SH-SY5Y (cell line): ENCODE measurements at regions not wholly inside any gene's neighbourhood (a gene's known extent, or its start where the extent isn't known, plus 50 kb on each side); places are given as distances from the start of the nearest gene placed in this dataset.

Experiments
- GATA2 ChIP-seq: IDR thresholded peaks from 2 replicates; pipeline ENCODE4 v1.6.1; 2011; ENCODE audit warnings: mild to moderate bottlenecking, low read depth, low read length
- GATA3 ChIP-seq: IDR thresholded peaks from 2 replicates; pipeline ENCODE4 v1.6.1; 2011; ENCODE audit warnings: low read depth, mild to moderate bottlenecking, low read length, moderate library complexity

- TF ChIP-seq GATA2 (no peak), GATA3 (no peak)
These were observed 286.5 kb upstream of the CDH7 start for GRCh38 chr18:65464361-65464760.
